ENCODE measurements at regions not wholly inside any gene's neighbourhood (a gene's known extent, or its start where the extent isn't known, plus 50 kb on each side); places are given as distances from the start of the nearest gene placed in this dataset.
"Not testable (repeated sequence)": the region's sequence is repeated elsewhere in the genome, so short reads cannot be mapped to it uniquely, and the experiment has no call there.

- ATAC-seq, result peak; percentile 52
- no peak for DNase-seq (ENCODE audit: low spot score)
- intact Hi-C loops (cut with DNase I), result loop anchor here (10.0 kb wide), 1 partner anchor 508 kb away; the partner anchor contains the start of gene TMSB4X
Observed at GRCh38 chrX:13482746-13483541, 86.5 kb upstream of the EGFL6 start.

GRCh38 chrX:13480780-13481179 lies 88.6 kb upstream of the EGFL6 start:
- DNase-seq (ENCODE audit: low spot score); ATAC-seq: not testable (repeated sequence)
- intact Hi-C loops (cut with DNase I), result loop anchor here (10.0 kb wide), 1 partner anchor 506 kb away; the partner anchor contains the start of gene TMSB4X

- intact Hi-C loops (cut with DNase I), result no loop called here
- DNase-seq (ENCODE audit: low spot score) (no peak), ATAC-seq (no peak)
Observed at GRCh38 chrX:13479452-13479813, 90.0 kb upstream of the EGFL6 start.

- intact Hi-C loops (cut with DNase I), result no loop called here
- ATAC-seq, result no peak
- no peak for DNase-seq (ENCODE audit: low spot score)
Observed at GRCh38 chrX:13478740-13479451, 90.5 kb upstream of the EGFL6 start.

- no peak for ATAC-seq
- intact Hi-C loops (cut with DNase I), result no loop called here
- DNase-seq (ENCODE audit: low spot score), result no peak
Observed at GRCh38 chrX:13476384-13476783, 93.0 kb upstream of the EGFL6 start.

- no peak for ATAC-seq
- DNase-seq (ENCODE audit: low spot score), result no peak
- intact Hi-C loops (cut with DNase I), result no loop called here
Observed at GRCh38 chrX:13474164-13474516, 95.3 kb upstream of the EGFL6 start.

- no peak for DNase-seq (ENCODE audit: low spot score)
- intact Hi-C loops (cut with DNase I), result no loop called here
- peak; percentile 66 for ATAC-seq
Observed at GRCh38 chrX:13473442-13474163, 95.8 kb upstream of the EGFL6 start.

- DNase-seq (ENCODE audit: low spot score) (no peak), ATAC-seq (no peak)
Observed at GRCh38 chrX:13472975-13473374, 96.4 kb upstream of the EGFL6 start.

GRCh38 chrX:13471269-13471668 lies 98.1 kb upstream of the EGFL6 start:
- DNase-seq (ENCODE audit: low spot score), result no peak
- intact Hi-C loops (cut with DNase I), result no loop called here

More at GRCh38 chrX:13472975-13473374, 96.4 kb upstream of the EGFL6 start:
- intact Hi-C loops (cut with DNase I), result no loop called here

GRCh38 chrX:13470685-13470977 lies 98.8 kb upstream of the EGFL6 start:
- ATAC-seq, result no peak
- intact Hi-C loops (cut with DNase I), result no loop called here
- DNase-seq (ENCODE audit: low spot score), result no peak

More at GRCh38 chrX:13471269-13471668, 98.1 kb upstream of the EGFL6 start:
- no peak for ATAC-seq

GRCh38 chrX:13469963-13470684 lies 99.3 kb upstream of the EGFL6 start:
- intact Hi-C loops (cut with DNase I), result no loop called here

GRCh38 chrX:13468096-13468495 lies 101.3 kb upstream of the EGFL6 start:
- intact Hi-C loops (cut with DNase I), result no loop called here
- DNase-seq (ENCODE audit: low spot score) (no peak), ATAC-seq (no peak)

More at GRCh38 chrX:13469963-13470684, 99.3 kb upstream of the EGFL6 start:
- ATAC-seq (peak; percentile 66), DNase-seq (ENCODE audit: low spot score) (no peak)

GRCh38 chrX:13467243-13467642 lies 102.2 kb upstream of the EGFL6 start:
- intact Hi-C loops (cut with DNase I), result no loop called here
- ATAC-seq (no peak), DNase-seq (ENCODE audit: low spot score) (no peak)

GRCh38 chrX:13464599-13465275 lies 104.7 kb upstream of the EGFL6 start:
- no peak for DNase-seq (ENCODE audit: low spot score)
- no peak for ATAC-seq
- intact Hi-C loops (cut with DNase I), result no loop called here

- ATAC-seq, result peak; percentile 97
- intact Hi-C loops (cut with DNase I), result no loop called here
Observed at GRCh38 chrX:13463608-13464007, 105.8 kb upstream of the EGFL6 start.

GRCh38 chrX:13452283-13452682 lies 117.1 kb upstream of the EGFL6 start:
- no peak for DNase-seq (ENCODE audit: low spot score)
- ATAC-seq, result no peak
- intact Hi-C loops (cut with DNase I), result no loop called here

More at GRCh38 chrX:13463608-13464007, 105.8 kb upstream of the EGFL6 start:
- no peak for DNase-seq (ENCODE audit: low spot score)

- ATAC-seq (no peak), DNase-seq (ENCODE audit: low spot score) (no peak)
- intact Hi-C loops (cut with DNase I), result no loop called here
Observed at GRCh38 chrX:13449441-13449840, 120.0 kb upstream of the EGFL6 start.

- no peak for DNase-seq (ENCODE audit: low spot score)
- ATAC-seq, result no peak
- intact Hi-C loops (cut with DNase I), result no loop called here
Observed at GRCh38 chrX:13448941-13449340, 120.5 kb upstream of the EGFL6 start.

- intact Hi-C loops (cut with DNase I); DNase-seq (ENCODE audit: low spot score); ATAC-seq: not testable (repeated sequence)
Observed at GRCh38 chrX:13441608-13442007, 121.8 kb upstream of the ATXN3L start.
